ENCODE measurements at regions not wholly inside any gene's neighbourhood (a gene's known extent, or its start where the extent isn't known, plus 50 kb on each side); places are given as distances from the start of the nearest gene placed in this dataset.
A peak's percentile ranks its signal among the peaks of the same experiment; 100 is the strongest.

DNA sequence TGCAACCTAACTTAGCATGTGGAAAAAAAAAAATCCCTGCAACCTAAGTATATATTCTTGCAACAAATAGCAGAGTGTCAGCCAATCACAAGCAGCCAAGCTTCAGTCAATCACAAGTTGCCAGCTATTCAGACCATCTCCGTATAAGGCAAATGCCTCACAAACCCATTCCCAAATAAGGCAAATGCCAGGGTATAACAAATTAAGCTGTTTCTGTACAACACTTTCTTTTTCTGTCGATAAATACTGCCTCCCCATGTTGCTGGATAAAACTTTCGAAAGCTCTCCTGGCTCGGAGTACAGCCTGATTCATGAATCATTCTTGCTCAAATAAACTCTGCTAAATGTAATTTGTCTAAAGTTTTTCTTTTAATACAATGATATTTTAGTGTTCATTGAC lies 460.7 kb upstream of the SMIM31 start:
- Histone ChIP-seq H3K18ac (ENCODE audit: low read length) (no peak overlapping the region), H2BK120ac (ENCODE audit: low read depth, low read length) (no peak overlapping the region), H3K4me3 (ENCODE audit: low read length) (no peak overlapping the region), H2BK15ac (replicated peaks; ENCODE audit: low read depth) (no peak overlapping the region), H3K56ac (ENCODE audit: low read length) (no peak overlapping the region), H2BK5ac (ENCODE audit: low read length) (no peak overlapping the region), H3K27me3 (ENCODE audit: insufficient read depth, low read length, poor library complexity) (no peaks in the 10 kb centered on the region), H3K36me3 (ENCODE audit: control insufficient read depth, insufficient read depth, low read length) (no peaks in the 10 kb centered on the region), H3K4me1 (ENCODE audit: control insufficient read depth, low read depth, low read length) (no peaks in the 10 kb centered on the region), H3K4me2 (ENCODE audit: low read length) (no peak overlapping the region), H3K4ac (ENCODE audit: low read depth, low read length) (no peak overlapping the region), H3K9ac (ENCODE audit: low read length) (no peak overlapping the region), H4K8ac (ENCODE audit: low read depth, low read length) (no peak overlapping the region), H2AK5ac (ENCODE audit: low read length) (no peak overlapping the region), H4K5ac (ENCODE audit: low read length) (no peak overlapping the region), H3K79me2 (ENCODE audit: control insufficient read depth, insufficient read depth, low read length) (no peaks in the 10 kb centered on the region), H3K23ac (ENCODE audit: low read length) (no peak overlapping the region), H3K27ac (ENCODE audit: low read depth, low read length) (no peak overlapping the region), H3K79me1 (ENCODE audit: low read length) (no peaks in the 10 kb centered on the region)
- WGBS (ENCODE audit: extremely low coverage, insufficient coverage, low lambda C conversion rate): no CpG with 5 or more reads among the region's 4 CpGs
- DNase-seq: no peak

GRCh38 chr4:164293743-164294142 lies 460.2 kb upstream of the SMIM31 start:
- no peak overlapping the region for H4K8ac ChIP-seq (ENCODE audit: low read depth, low read length)
- WGBS (ENCODE audit: extremely low coverage, insufficient coverage, low lambda C conversion rate): no CpG with 5 or more reads among the region's 2 CpGs
- H3K79me2 ChIP-seq (ENCODE audit: control insufficient read depth, insufficient read depth, low read length): no peaks in the 10 kb centered on the region
- no peak overlapping the region for H3K27ac ChIP-seq (ENCODE audit: low read depth, low read length)
- H2BK5ac ChIP-seq (ENCODE audit: low read length): no peak overlapping the region
- H4K5ac ChIP-seq (ENCODE audit: low read length): no peak overlapping the region
- H3K79me1 ChIP-seq (ENCODE audit: low read length): no peaks in the 10 kb centered on the region
- no peak overlapping the region for H3K4me3 ChIP-seq (ENCODE audit: low read length)
- H3K27me3 ChIP-seq (ENCODE audit: insufficient read depth, low read length, poor library complexity): no peaks in the 10 kb centered on the region
- no peak overlapping the region for H2BK120ac ChIP-seq (ENCODE audit: low read depth, low read length)
- H3K18ac ChIP-seq (ENCODE audit: low read length): no peak overlapping the region
- H3K9ac ChIP-seq (ENCODE audit: low read length): no peak overlapping the region
- no peaks in the 10 kb centered on the region for H3K4me1 ChIP-seq (ENCODE audit: control insufficient read depth, low read depth, low read length)
- no peak overlapping the region for H3K23ac ChIP-seq (ENCODE audit: low read length)
- H2AK5ac ChIP-seq (ENCODE audit: low read length): no peak overlapping the region
- no peak overlapping the region for H2BK15ac ChIP-seq (replicated peaks; ENCODE audit: low read depth)
- no peaks in the 10 kb centered on the region for H3K36me3 ChIP-seq (ENCODE audit: control insufficient read depth, insufficient read depth, low read length)
- H3K56ac ChIP-seq (ENCODE audit: low read length): no peak overlapping the region
- H3K4me2 ChIP-seq (ENCODE audit: low read length): no peak overlapping the region
- no peak overlapping the region for H3K4ac ChIP-seq (ENCODE audit: low read depth, low read length)
- no peak for DNase-seq

- no peak overlapping the region for H2BK120ac ChIP-seq (ENCODE audit: low read depth, low read length)
- no peak overlapping the region for H3K9ac ChIP-seq (ENCODE audit: low read length)
- H2BK5ac ChIP-seq (ENCODE audit: low read length): no peak overlapping the region
- no peak overlapping the region for H3K4me3 ChIP-seq (ENCODE audit: low read length)
- H3K79me1 ChIP-seq (ENCODE audit: low read length): no peaks in the 10 kb centered on the region
- H3K27ac ChIP-seq (ENCODE audit: low read depth, low read length): no peak overlapping the region
- no peaks in the 10 kb centered on the region for H3K4me1 ChIP-seq (ENCODE audit: control insufficient read depth, low read depth, low read length)
- no peaks in the 10 kb centered on the region for H3K79me2 ChIP-seq (ENCODE audit: control insufficient read depth, insufficient read depth, low read length)
- no peak overlapping the region for H4K8ac ChIP-seq (ENCODE audit: low read depth, low read length)
- H2BK15ac ChIP-seq (replicated peaks; ENCODE audit: low read depth): no peak overlapping the region
- no peak for DNase-seq
- no peak overlapping the region for H4K5ac ChIP-seq (ENCODE audit: low read length)
- H3K56ac ChIP-seq (ENCODE audit: low read length): no peak overlapping the region
- no peaks in the 10 kb centered on the region for H3K27me3 ChIP-seq (ENCODE audit: insufficient read depth, low read length, poor library complexity)
- no peak overlapping the region for H3K4me2 ChIP-seq (ENCODE audit: low read length)
- H2AK5ac ChIP-seq (ENCODE audit: low read length): no peak overlapping the region
- H3K23ac ChIP-seq (ENCODE audit: low read length): no peak overlapping the region
- no CpG with 5 or more reads among the region's 3 CpGs for WGBS (ENCODE audit: extremely low coverage, insufficient coverage, low lambda C conversion rate)
- H3K4ac ChIP-seq (ENCODE audit: low read depth, low read length): no peak overlapping the region
- H3K18ac ChIP-seq (ENCODE audit: low read length): no peak overlapping the region
- H3K36me3 ChIP-seq (ENCODE audit: control insufficient read depth, insufficient read depth, low read length): no peaks in the 10 kb centered on the region
Measured at GRCh38 chr4:164301430-164301829, 452.5 kb upstream of the SMIM31 start.

- DNase-seq: no peak
- WGBS (ENCODE audit: extremely low coverage, insufficient coverage, low lambda C conversion rate): no CpG with 5 or more reads among the region's 2 CpGs
- H3K9ac ChIP-seq (ENCODE audit: low read length): no peak overlapping the region
Measured at GRCh38 chr4:164304101-164304639, 449.8 kb upstream of the SMIM31 start.

DNA sequence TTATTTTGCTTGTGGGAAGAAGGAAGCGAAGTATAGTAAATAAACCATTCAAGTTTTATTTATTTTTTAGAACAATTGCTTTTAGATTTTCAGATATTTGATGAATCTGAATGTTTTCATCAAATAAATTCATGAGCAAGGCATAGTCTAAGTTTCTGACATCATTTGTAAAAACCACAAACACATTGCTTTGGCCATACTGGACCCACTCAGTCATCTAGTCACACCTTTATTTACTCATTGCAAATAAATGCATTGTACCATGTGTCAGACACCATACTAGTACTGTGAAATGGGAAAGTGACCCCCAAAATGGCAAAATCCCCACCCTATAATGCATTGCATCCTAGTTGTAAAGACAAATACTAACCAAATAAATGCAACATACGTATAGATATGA lies 449.1 kb upstream of the SMIM31 start:
- Histone ChIP-seq H3K4ac (ENCODE audit: low read depth, low read length) (no peak overlapping the region), H2BK15ac (replicated peaks; ENCODE audit: low read depth) (no peak overlapping the region), H3K4me1 (ENCODE audit: control insufficient read depth, low read depth, low read length) (no peaks in the 10 kb centered on the region), H2BK5ac (ENCODE audit: low read length) (no peak overlapping the region), H2BK120ac (ENCODE audit: low read depth, low read length) (no peak overlapping the region), H3K4me3 (ENCODE audit: low read length) (no peak overlapping the region), H3K79me2 (ENCODE audit: control insufficient read depth, insufficient read depth, low read length) (no peaks in the 10 kb centered on the region), H3K23ac (ENCODE audit: low read length) (no peak overlapping the region), H4K8ac (ENCODE audit: low read depth, low read length) (no peak overlapping the region), H3K18ac (ENCODE audit: low read length) (no peak overlapping the region), H3K27me3 (ENCODE audit: insufficient read depth, low read length, poor library complexity) (no peaks in the 10 kb centered on the region), H4K5ac (ENCODE audit: low read length) (no peak overlapping the region), H3K4me2 (ENCODE audit: low read length) (no peak overlapping the region), H3K36me3 (ENCODE audit: control insufficient read depth, insufficient read depth, low read length) (no peaks in the 10 kb centered on the region), H3K9ac (ENCODE audit: low read length) (no peak overlapping the region), H3K56ac (ENCODE audit: low read length) (no peak overlapping the region), H3K27ac (ENCODE audit: low read depth, low read length) (no peak overlapping the region), H3K79me1 (ENCODE audit: low read length) (no peaks in the 10 kb centered on the region), H2AK5ac (ENCODE audit: low read length) (no peak overlapping the region)
- WGBS (ENCODE audit: extremely low coverage, insufficient coverage, low lambda C conversion rate): no CpG with 5 or more reads among the region's 2 CpGs
- no peak for DNase-seq

More at GRCh38 chr4:164304101-164304639, 449.8 kb upstream of the SMIM31 start:
- Histone ChIP-seq H3K4me3 (ENCODE audit: low read length) (no peak overlapping the region), H3K56ac (ENCODE audit: low read length) (no peak overlapping the region), H2BK5ac (ENCODE audit: low read length) (no peak overlapping the region), H2BK15ac (replicated peaks; ENCODE audit: low read depth) (no peak overlapping the region), H2AK5ac (ENCODE audit: low read length) (no peak overlapping the region), H4K5ac (ENCODE audit: low read length) (no peak overlapping the region), H3K23ac (ENCODE audit: low read length) (no peak overlapping the region), H3K4me2 (ENCODE audit: low read length) (no peak overlapping the region), H2BK120ac (ENCODE audit: low read depth, low read length) (no peak overlapping the region), H3K36me3 (ENCODE audit: control insufficient read depth, insufficient read depth, low read length) (no peaks in the 10 kb centered on the region), H3K4me1 (ENCODE audit: control insufficient read depth, low read depth, low read length) (no peaks in the 10 kb centered on the region), H3K79me1 (ENCODE audit: low read length) (no peaks in the 10 kb centered on the region), H4K8ac (ENCODE audit: low read depth, low read length) (no peak overlapping the region), H3K18ac (ENCODE audit: low read length) (no peak overlapping the region), H3K79me2 (ENCODE audit: control insufficient read depth, insufficient read depth, low read length) (no peaks in the 10 kb centered on the region), H3K4ac (ENCODE audit: low read depth, low read length) (no peak overlapping the region), H3K27me3 (ENCODE audit: insufficient read depth, low read length, poor library complexity) (no peaks in the 10 kb centered on the region), H3K27ac (ENCODE audit: low read depth, low read length) (no peak overlapping the region)

- no CpG with 5 or more reads among the region's 1 CpG for WGBS (ENCODE audit: extremely low coverage, insufficient coverage, low lambda C conversion rate)
- H4K5ac ChIP-seq (ENCODE audit: low read length): no peak overlapping the region
Measured at GRCh38 chr4:164307262-164307661, 446.7 kb upstream of the SMIM31 start.

More at GRCh38 chr4:164307262-164307661, 446.7 kb upstream of the SMIM31 start:
- H3K79me2 ChIP-seq (ENCODE audit: control insufficient read depth, insufficient read depth, low read length): no peaks in the 10 kb centered on the region
- no peak overlapping the region for H3K18ac ChIP-seq (ENCODE audit: low read length)
- H3K56ac ChIP-seq (ENCODE audit: low read length): no peak overlapping the region
- H3K4me2 ChIP-seq (ENCODE audit: low read length): no peak overlapping the region
- no peak overlapping the region for H2AK5ac ChIP-seq (ENCODE audit: low read length)
- peak; percentile 53 for DNase-seq
- H3K27ac ChIP-seq (ENCODE audit: low read depth, low read length): no peak overlapping the region
- H2BK5ac ChIP-seq (ENCODE audit: low read length): no peak overlapping the region
- no peak overlapping the region for H2BK120ac ChIP-seq (ENCODE audit: low read depth, low read length)
- no peak overlapping the region for H4K8ac ChIP-seq (ENCODE audit: low read depth, low read length)
- H3K4ac ChIP-seq (ENCODE audit: low read depth, low read length): no peak overlapping the region
- H3K9ac ChIP-seq (ENCODE audit: low read length): no peak overlapping the region
- no peak overlapping the region for H3K4me3 ChIP-seq (ENCODE audit: low read length)
- no peaks in the 10 kb centered on the region for H3K4me1 ChIP-seq (ENCODE audit: control insufficient read depth, low read depth, low read length)
- H3K36me3 ChIP-seq (ENCODE audit: control insufficient read depth, insufficient read depth, low read length): no peaks in the 10 kb centered on the region
- no peaks in the 10 kb centered on the region for H3K27me3 ChIP-seq (ENCODE audit: insufficient read depth, low read length, poor library complexity)
- no peak overlapping the region for H2BK15ac ChIP-seq (replicated peaks; ENCODE audit: low read depth)
- no peaks in the 10 kb centered on the region for H3K79me1 ChIP-seq (ENCODE audit: low read length)
- H3K23ac ChIP-seq (ENCODE audit: low read length): no peak overlapping the region
